Prostate gland (tissue), 2 donors: ENCODE measurements at regions not wholly inside any gene's neighbourhood (a gene's known extent, or its start where the extent isn't known, plus 50 kb on each side); places are given as distances from the start of the nearest gene placed in this dataset.
A peak's percentile ranks its signal among the peaks of the same experiment; 100 is the strongest.
"Not testable (repeated sequence)": the region's sequence is repeated elsewhere in the genome, so short reads cannot be mapped to it uniquely, and the experiment has no call there.

Source experiments
- DNase-seq: peaks from one replicate; pipeline ENCODE4 v3.0.0-alpha.2; 2019; ENCODE audit warnings: low spot score
- H3K27ac ChIP-seq, 2 donors: fragments of 200-600 bp; sonication (generic); 2 replicates each; pipeline ENCODE4 v1.5.1; 2017 to 2019
- H3K27me3 ChIP-seq: fragments of 200-600 bp; sonication (generic); replicated peaks from 2 replicates; pipeline ENCODE4 v1.5.1; 2019; ENCODE audit not compliant: insufficient read depth
- H3K36me3 ChIP-seq, 2 donors: fragments of 200-600 bp; sonication (generic); 1 replicate in 1 of 2; 2 replicates in 1 of 2; pipeline versions ENCODE4 v1.5.1 to v1.8.1; 2017 to 2019
- H3K4me1 ChIP-seq: fragments of 200-600 bp; sonication (generic); replicated peaks from 2 replicates; pipeline ENCODE4 v1.5.1; 2019
- H3K4me3 ChIP-seq, 2 donors: fragments of 200-600 bp; sonication (generic); 2 replicates each; pipeline ENCODE4 v1.5.1; 2017 to 2019
- H3K9me3 ChIP-seq: fragments of 200-600 bp; sonication (generic); 2 replicates; pipeline ENCODE4 v1.5.1; 2017
- CTCF ChIP-seq, 4 experiments: fragments of 200-600 bp in 2 of 4; fragments of 450-650 bp in 2 of 4; sonication (generic) in 2 of 4; IDR thresholded peaks; 1 replicate in 3 of 4; 2 replicates in 1 of 4; pipeline ENCODE4 v1.5.1; 2016 to 2019; ENCODE audit warnings: antibody characterized with exemption in 4 of 4, mild to moderate bottlenecking in 2 of 4, moderate library complexity in 2 of 4
- POLR2A ChIP-seq: fragments of 450-650 bp; IDR thresholded peaks from one replicate; pipeline ENCODE4 v1.6.1; 2016; ENCODE audit warnings: antibody characterized with exemption, mild to moderate bottlenecking
- POLR2AphosphoS5 ChIP-seq: sonication (generic); formaldehyde crosslinking; IDR thresholded peaks from one replicate; pipeline ENCODE4 v1.6.1; 2017; ENCODE audit warnings: antibody characterized with exemption
- WGBS: methylation state at CpG from one replicate; pipeline ENCODE4 v1.1.5; 2018; 5-methylcytosine and 5-hydroxymethylcytosine counted together
- intact Hi-C: fragments of 100-400 bp; cut with DNase I; formaldehyde crosslinking; loops from one replicate; pipeline ENCODE4 v1.14.2; 2022

GRCh38 chr16:66028510-66029216 lies 337.8 kb upstream of the CDH5 start:
- Histone ChIP-seq H3K36me3 (no peaks in the 10 kb centered on the region), H3K4me3 (no peak overlapping the region), H3K27me3 (no peaks in the 10 kb centered on the region), H3K4me1 (no peaks in the 10 kb centered on the region), H3K9me3 (no peaks in the 10 kb centered on the region), H3K27ac (no peak overlapping the region)
- intact Hi-C loops, result no loop called here
- 26% methylated on average over 2 of the region's 2 CpGs for WGBS
- TF ChIP-seq CTCF (IDR thresholded peaks at IDR 0.05), result no peak
- no peak for TF ChIP-seq POLR2A
- TF ChIP-seq POLR2AphosphoS5, result no peak
- no peak for DNase-seq

- 92% methylated on average over 2 of the region's 2 CpGs for WGBS
- no peak overlapping the region for H3K27ac ChIP-seq
- no peaks in the 10 kb centered on the region for H3K9me3 ChIP-seq
- intact Hi-C loops, result no loop called here
- TF ChIP-seq POLR2A (no peak), POLR2AphosphoS5 (no peak), CTCF (IDR thresholded peaks at IDR 0.05) (no peak)
- no peak for DNase-seq
- no peak overlapping the region for H3K4me3 ChIP-seq
- no peaks in the 10 kb centered on the region for H3K4me1 ChIP-seq
- H3K27me3 ChIP-seq, result no peaks in the 10 kb centered on the region
- no peaks in the 10 kb centered on the region for H3K36me3 ChIP-seq
Observed at GRCh38 chr16:66026787-66027330, 339.6 kb upstream of the CDH5 start.

- DNase-seq, result peak; percentile 36
- intact Hi-C loops, result no loop called here
- Histone ChIP-seq H3K36me3 (no peaks in the 10 kb centered on the region), H3K4me3 (no peak overlapping the region), H3K4me1 (no peaks in the 10 kb centered on the region), H3K27me3 (no peaks in the 10 kb centered on the region), H3K27ac (no peak overlapping the region), H3K9me3 (no peaks in the 10 kb centered on the region)
- 48% methylated on average over 5 of the region's 5 CpGs for WGBS
- TF ChIP-seq CTCF (IDR thresholded peaks at IDR 0.05), result peak in 3 of 4 experiments; percentile 21 to 47 (median 44)
- TF ChIP-seq POLR2A, result no peak
Observed at GRCh38 chr16:66026211-66026610, 340.3 kb upstream of the CDH5 start.

GRCh38 chr16:66025751-66026150 lies 340.7 kb upstream of the CDH5 start:
- intact Hi-C loops, result no loop called here
- Histone ChIP-seq H3K9me3 (no peaks in the 10 kb centered on the region), H3K36me3 (no peaks in the 10 kb centered on the region), H3K4me1 (no peaks in the 10 kb centered on the region), H3K27ac (no peak overlapping the region), H3K4me3 (no peak overlapping the region), H3K27me3 (no peaks in the 10 kb centered on the region)
- TF ChIP-seq POLR2AphosphoS5, result no peak
- 0% methylated on average over 1 of the region's 1 CpG for WGBS
- no peak for DNase-seq

DNA sequence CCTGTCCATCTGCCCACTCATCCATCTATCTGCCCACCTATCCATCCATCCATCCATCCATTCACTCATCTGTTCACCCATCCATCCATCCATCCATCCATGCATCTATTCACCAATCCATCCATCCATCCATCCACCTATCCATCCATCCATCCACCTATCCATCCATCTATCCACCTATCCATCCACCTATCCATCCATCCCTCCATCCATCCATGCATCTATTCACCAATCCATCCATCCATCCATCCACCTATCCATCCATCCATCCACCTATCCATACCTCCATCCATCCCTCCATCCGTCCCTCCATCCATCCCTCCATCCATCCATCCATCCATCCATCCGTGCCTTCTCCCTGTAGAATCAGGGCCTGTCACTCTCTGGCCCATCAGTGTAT lies 341.9 kb upstream of the CDH5 start:
- H3K9me3 ChIP-seq, DNase-seq, H3K4me3 ChIP-seq, H3K27me3 ChIP-seq, H3K27ac ChIP-seq, H3K36me3 ChIP-seq, H3K4me1 ChIP-seq, intact Hi-C loops: not testable (repeated sequence)
- 85% methylated on average over 2 of the region's 2 CpGs for WGBS

GRCh38 chr16:66023481-66023880 lies 343.0 kb upstream of the CDH5 start:
- intact Hi-C loops, result no loop called here
- WGBS, result 58% methylated on average over 3 of the region's 3 CpGs
- Histone ChIP-seq H3K4me1 (no peaks in the 10 kb centered on the region), H3K27ac (no peak overlapping the region), H3K27me3 (no peaks in the 10 kb centered on the region), H3K36me3 (no peaks in the 10 kb centered on the region), H3K4me3 (no peak overlapping the region), H3K9me3 (no peaks in the 10 kb centered on the region)
- DNase-seq, result no peak
- no peak for TF ChIP-seq POLR2A
- no peak for TF ChIP-seq POLR2AphosphoS5
- TF ChIP-seq CTCF (IDR thresholded peaks at IDR 0.05), result no peak
